Keratinocyte (primary cell): ENCODE measurements at regions not wholly inside any gene's neighbourhood (a gene's known extent, or its start where the extent isn't known, plus 50 kb on each side); places are given as distances from the start of the nearest gene placed in this dataset.
"Not testable (repeated sequence)": the region's sequence is repeated elsewhere in the genome, so short reads cannot be mapped to it uniquely, and the experiment has no call there.

Experiments used
- DNase-seq: peaks from one replicate; pipeline ENCODE4 v3.0.0-alpha.2; 2011; ENCODE audit warnings: low read depth, missing footprints, low spot score
- FAIRE-seq: peaks from 2 replicates; lab custom pipeline; 2011; peaks lifted over from hg19 to GRCh38; lab: Jason Lieb, UNC
- H2AFZ ChIP-seq: 2 replicates; pipeline ENCODE4 v1.6.0; 2012; ENCODE audit warnings: low read length, control low read depth, inconsistent platforms; ENCODE audit not compliant: control insufficient read depth
- H3K27ac ChIP-seq: 2 replicates; pipeline ENCODE4 v1.5.1; 2011; ENCODE audit warnings: low read length; ENCODE audit not compliant: control insufficient read depth, insufficient read depth
- H3K27me3 ChIP-seq: 3 replicates; pipeline ENCODE4 v1.6.0; 2011; ENCODE audit warnings: low read length; ENCODE audit not compliant: control insufficient read depth, insufficient read depth; ENCODE audit errors: extremely low read depth
- H3K36me3 ChIP-seq, 2 experiments: 2 replicates in 1 of 2; 3 replicates in 1 of 2; pipeline ENCODE4 v1.5.1; 2011; ENCODE audit warnings: low read length in 2 of 2, mild to moderate bottlenecking in 1 of 2; ENCODE audit not compliant: control insufficient read depth in 2 of 2, insufficient read depth in 2 of 2; ENCODE audit errors: extremely low read depth in 1 of 2
- H3K4me1 ChIP-seq: 3 replicates; pipeline ENCODE4 v1.5.1; 2011; ENCODE audit warnings: low read length; ENCODE audit not compliant: control insufficient read depth, insufficient read depth; ENCODE audit errors: extremely low read depth
- H3K4me2 ChIP-seq: 3 replicates; pipeline ENCODE4 v1.6.0; 2011; ENCODE audit warnings: low read depth, low read length; ENCODE audit not compliant: control insufficient read depth, insufficient read depth; ENCODE audit errors: extremely low read depth
- H3K4me3 ChIP-seq, 3 experiments: fragments of 200-600 bp in 1 of 3; sonication (generic) in 1 of 3; 2 replicates in 2 of 3; 3 replicates in 1 of 3; pipeline ENCODE4 v1.5.1; 2011 to 2016; ENCODE audit warnings: low read length in 3 of 3, mild to moderate bottlenecking in 3 of 3, control low read depth in 2 of 3, inconsistent platforms in 1 of 3, low read depth in 1 of 3, mixed read lengths in 1 of 3, mixed run types in 1 of 3, moderate library complexity in 1 of 3; ENCODE audit not compliant: control insufficient read depth in 2 of 3, insufficient read depth in 2 of 3; ENCODE audit errors: extremely low read depth in 1 of 3
- H3K79me2 ChIP-seq: 2 replicates; pipeline ENCODE4 v1.6.0; 2012; ENCODE audit warnings: low read length; ENCODE audit not compliant: control insufficient read depth, insufficient read depth
- H3K9ac ChIP-seq: 3 replicates; pipeline ENCODE4 v1.6.0; 2011; ENCODE audit warnings: low read length; ENCODE audit not compliant: control insufficient read depth, insufficient read depth; ENCODE audit errors: extremely low read depth
- H3K9me1 ChIP-seq: 3 replicates; pipeline ENCODE4 v1.6.0; 2011; ENCODE audit warnings: low read length; ENCODE audit not compliant: control insufficient read depth, insufficient read depth; ENCODE audit errors: extremely low read depth
- H3K9me3 ChIP-seq: 2 replicates; pipeline ENCODE4 v1.5.1; 2012; ENCODE audit warnings: low read depth, low read length; ENCODE audit not compliant: control insufficient read depth
- H4K20me1 ChIP-seq: 3 replicates; pipeline ENCODE4 v1.6.0; 2011; ENCODE audit warnings: low read length; ENCODE audit not compliant: control insufficient read depth, insufficient read depth; ENCODE audit errors: extremely low read depth
- dilution Hi-C: fragments of 300-500 bp; cut with MboI; formaldehyde crosslinking; loops from one replicate; pipeline ENCODE4 v1.7.0; 2020; ENCODE audit warnings: low sequenced_read_pairs; ENCODE audit not compliant: extremely low pct_ligation_motif_present

DNA sequence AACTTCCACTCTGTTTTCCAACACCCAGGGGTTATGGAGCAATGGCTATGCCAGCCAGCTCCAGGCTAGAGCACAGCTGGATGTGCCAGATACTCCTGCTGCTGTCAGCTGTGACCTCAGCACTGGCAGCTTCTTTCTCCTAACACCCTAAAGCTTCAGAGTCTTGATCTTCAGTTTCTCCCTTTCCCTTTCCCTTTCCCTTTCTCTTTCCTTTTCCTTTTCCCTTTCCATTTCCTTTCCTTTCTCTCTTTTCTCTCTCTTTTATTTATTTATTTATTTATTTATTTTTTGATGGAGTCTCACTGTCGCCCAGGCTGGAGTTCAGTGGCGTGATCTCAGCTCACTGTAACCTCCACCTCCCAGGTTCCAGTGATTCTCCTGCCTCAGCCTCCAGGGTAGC is 237.0 kb downstream of the ZNF37A start:
- FAIRE-seq, dilution Hi-C loops: not testable (repeated sequence)

DNA sequence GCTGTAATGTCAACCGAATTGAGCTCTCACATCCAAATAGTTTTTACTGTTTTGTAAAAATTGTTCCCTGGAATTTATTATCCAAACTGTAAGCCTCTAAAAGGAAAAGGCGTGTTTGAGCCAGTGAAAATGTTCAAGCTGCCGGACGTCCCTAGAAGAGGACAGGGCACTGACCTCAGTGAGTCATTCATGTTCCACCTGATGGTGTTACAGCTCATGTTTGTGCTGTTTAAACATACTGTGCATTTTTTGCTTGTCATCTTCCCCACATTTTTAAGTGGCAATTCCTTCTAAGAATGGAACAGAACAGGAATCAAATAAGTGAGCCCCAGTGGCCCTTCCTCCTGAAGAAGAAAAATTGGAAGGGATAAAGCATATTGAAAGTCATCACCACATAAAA is 239.6 kb downstream of the ZNF37A start:
- H2AFZ ChIP-seq, H3K36me3 ChIP-seq, H3K9me1 ChIP-seq, H3K4me1 ChIP-seq, H3K27ac ChIP-seq, H3K9me3 ChIP-seq, H3K9ac ChIP-seq, H3K4me2 ChIP-seq, DNase-seq, H4K20me1 ChIP-seq, FAIRE-seq, dilution Hi-C loops, H3K4me3 ChIP-seq, H3K79me2 ChIP-seq, H3K27me3 ChIP-seq: not testable (repeated sequence)

More for the DNA sequence above, 237.0 kb downstream of the ZNF37A start:
- not testable (repeated sequence) for H2AFZ ChIP-seq, H3K9me3 ChIP-seq, H3K9ac ChIP-seq, H3K27me3 ChIP-seq, H3K4me2 ChIP-seq, H3K9me1 ChIP-seq, H3K4me1 ChIP-seq, H3K27ac ChIP-seq, H3K4me3 ChIP-seq, H3K36me3 ChIP-seq, H3K79me2 ChIP-seq, DNase-seq, H4K20me1 ChIP-seq

DNA sequence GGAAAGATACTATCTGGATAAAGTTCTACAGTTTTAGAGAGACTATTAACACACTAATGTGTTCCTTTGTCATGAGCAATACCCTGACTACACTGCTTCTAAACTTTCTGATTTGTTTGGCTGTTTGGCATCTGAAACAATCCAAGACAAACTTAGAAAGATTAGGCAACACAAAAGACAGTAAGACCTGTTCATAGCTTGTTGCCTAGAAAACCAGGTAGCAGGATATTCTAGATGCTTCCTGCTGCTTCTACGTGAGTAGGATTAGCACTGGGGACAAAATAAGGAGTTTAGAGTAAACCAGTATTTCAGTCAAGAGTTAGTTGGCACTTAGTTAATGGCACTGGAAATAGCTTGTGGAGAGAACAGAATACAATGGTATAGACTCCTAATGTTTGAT is 256.5 kb downstream of the ZNF37A start:
- H3K9me1 ChIP-seq, H3K4me2 ChIP-seq, H3K4me1 ChIP-seq, H3K4me3 ChIP-seq, H3K79me2 ChIP-seq, H3K27ac ChIP-seq, H3K36me3 ChIP-seq, dilution Hi-C loops, H4K20me1 ChIP-seq, H3K27me3 ChIP-seq, H2AFZ ChIP-seq, H3K9ac ChIP-seq, H3K9me3 ChIP-seq, DNase-seq: not testable (repeated sequence)
- FAIRE-seq, result peak; percentile 5

DNA sequence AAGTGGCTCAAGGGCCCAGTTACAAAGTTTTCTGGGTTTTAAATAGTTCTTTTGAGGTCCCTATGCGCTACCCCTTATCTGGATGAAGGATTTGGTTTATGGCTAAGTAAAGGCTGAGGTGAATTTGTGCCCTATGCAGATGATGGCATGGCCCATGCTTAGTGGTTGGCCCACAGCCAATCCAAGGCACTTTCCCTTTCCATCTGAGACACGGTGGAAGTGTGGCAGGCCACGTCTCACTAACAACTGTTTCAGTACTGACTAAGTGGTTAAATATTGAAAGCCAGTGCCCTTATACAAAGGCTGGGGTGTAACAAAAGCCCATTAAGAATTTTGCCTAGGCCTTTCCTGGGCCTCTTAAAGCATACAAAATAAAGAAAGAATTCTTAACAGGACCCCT is 260.3 kb downstream of the ZNF37A start:
- H3K9me3 ChIP-seq, FAIRE-seq, H3K9ac ChIP-seq, H3K27me3 ChIP-seq, H3K36me3 ChIP-seq, H4K20me1 ChIP-seq, H2AFZ ChIP-seq, H3K4me3 ChIP-seq, H3K27ac ChIP-seq, H3K4me2 ChIP-seq, DNase-seq, dilution Hi-C loops, H3K4me1 ChIP-seq, H3K9me1 ChIP-seq: not testable (repeated sequence)
- H3K79me2 ChIP-seq, result peaks cover 17% of the 10 kb centered on the region

DNA sequence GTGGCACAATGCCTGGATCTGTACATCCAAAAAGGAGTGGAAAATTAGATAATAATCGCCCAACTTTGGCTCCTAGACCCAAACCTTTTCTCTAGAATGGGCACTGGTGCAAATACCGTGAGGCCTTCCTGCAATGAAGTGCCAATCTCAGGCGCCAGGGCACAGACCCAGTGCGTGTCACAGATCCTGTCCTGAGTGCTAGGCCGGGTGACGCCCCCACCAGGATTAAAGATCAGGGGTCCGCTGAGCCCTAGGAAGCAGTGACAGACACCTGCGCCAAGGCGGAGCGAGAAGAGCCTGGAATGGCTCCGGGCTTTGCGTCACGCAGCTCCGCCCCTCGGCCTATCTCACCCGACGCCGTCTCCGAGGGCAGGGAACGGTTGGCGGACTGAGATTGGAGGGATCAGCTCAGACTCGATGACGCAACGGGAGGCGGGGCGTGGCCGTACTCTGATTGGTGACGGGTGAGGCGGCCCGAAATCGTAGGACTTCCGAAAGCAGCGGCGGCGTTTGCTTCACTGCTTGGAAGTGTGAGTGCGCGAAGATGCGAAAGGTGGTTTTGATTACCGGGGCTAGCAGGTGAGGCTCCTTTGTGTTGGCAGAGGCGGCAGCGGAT is 261.9 kb downstream of the ZNF37A start:
- H3K9me3 ChIP-seq, H3K36me3 ChIP-seq, H3K9me1 ChIP-seq, H4K20me1 ChIP-seq, H3K27ac ChIP-seq, dilution Hi-C loops, H3K27me3 ChIP-seq, H3K4me1 ChIP-seq: not testable (repeated sequence)
- Histone ChIP-seq H3K9ac (peak overlapping the region; percentile 58), H3K4me2 (peak overlapping the region; percentile 74), H3K4me3 (peak overlapping the region; percentile 50 to 57 (median 53)), H2AFZ (peak overlapping the region; percentile 54), H3K79me2 (peaks cover 19% of the 10 kb centered on the region)
- peak; percentile 26 for DNase-seq
- peak; percentile 69 for FAIRE-seq
